Tibial nerve (tissue), 4 donors: ENCODE measurements at regions not wholly inside any gene's neighbourhood (a gene's known extent, or its start where the extent isn't known, plus 50 kb on each side); places are given as distances from the start of the nearest gene placed in this dataset.

Experiments
- EP300 ChIP-seq, 2 donors: sonication (generic); formaldehyde crosslinking; IDR thresholded peaks; one replicate each; pipeline ENCODE4 v1.6.1; 2017; ENCODE audit warnings: antibody characterized with exemption in 2 of 2, mild to moderate bottlenecking in 1 of 2
- TF ChIP-seq, protein P1 (sequence below), 5 experiments: fragments of 200-600 bp in 3 of 5; fragments of 450-650 bp in 2 of 5; sonication (generic) in 3 of 5; IDR thresholded peaks; one replicate each; pipeline ENCODE4 v1.5.1; 2016 to 2019; ENCODE audit warnings: antibody characterized with exemption in 5 of 5, mild to moderate bottlenecking in 3 of 5, moderate library complexity in 2 of 5

DNA sequence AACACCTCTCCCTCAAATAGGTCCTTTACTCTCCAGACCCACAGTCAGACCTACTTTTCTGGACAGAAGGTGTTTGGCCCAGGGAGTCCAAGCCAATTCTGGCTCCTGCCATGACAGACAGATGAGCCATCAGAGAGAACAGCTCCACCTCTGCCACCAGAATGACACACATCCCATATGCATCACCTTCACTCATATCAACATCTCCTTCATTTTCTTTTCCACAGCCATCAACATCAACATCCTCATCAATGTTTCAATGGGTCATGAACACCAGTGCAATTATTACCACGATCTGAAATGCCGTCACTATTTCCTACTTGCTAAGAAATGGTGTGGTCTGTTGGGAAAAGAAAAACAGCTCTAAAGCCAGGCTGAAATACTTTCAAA lies 67.9 kb downstream of the CCDC71L start:
- TF ChIP-seq, protein P1, sequence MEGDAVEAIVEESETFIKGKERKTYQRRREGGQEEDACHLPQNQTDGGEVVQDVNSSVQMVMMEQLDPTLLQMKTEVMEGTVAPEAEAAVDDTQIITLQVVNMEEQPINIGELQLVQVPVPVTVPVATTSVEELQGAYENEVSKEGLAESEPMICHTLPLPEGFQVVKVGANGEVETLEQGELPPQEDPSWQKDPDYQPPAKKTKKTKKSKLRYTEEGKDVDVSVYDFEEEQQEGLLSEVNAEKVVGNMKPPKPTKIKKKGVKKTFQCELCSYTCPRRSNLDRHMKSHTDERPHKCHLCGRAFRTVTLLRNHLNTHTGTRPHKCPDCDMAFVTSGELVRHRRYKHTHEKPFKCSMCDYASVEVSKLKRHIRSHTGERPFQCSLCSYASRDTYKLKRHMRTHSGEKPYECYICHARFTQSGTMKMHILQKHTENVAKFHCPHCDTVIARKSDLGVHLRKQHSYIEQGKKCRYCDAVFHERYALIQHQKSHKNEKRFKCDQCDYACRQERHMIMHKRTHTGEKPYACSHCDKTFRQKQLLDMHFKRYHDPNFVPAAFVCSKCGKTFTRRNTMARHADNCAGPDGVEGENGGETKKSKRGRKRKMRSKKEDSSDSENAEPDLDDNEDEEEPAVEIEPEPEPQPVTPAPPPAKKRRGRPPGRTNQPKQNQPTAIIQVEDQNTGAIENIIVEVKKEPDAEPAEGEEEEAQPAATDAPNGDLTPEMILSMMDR (IDR thresholded peaks at IDR 0.05), result no peak
- TF ChIP-seq EP300 (IDR thresholded peaks at IDR 0.05), result no peak
